ENCODE measurements at regions not wholly inside any gene's neighbourhood (a gene's known extent, or its start where the extent isn't known, plus 50 kb on each side); places are given as distances from the start of the nearest gene placed in this dataset.
"Not testable (repeated sequence)": the region's sequence is repeated elsewhere in the genome, so short reads cannot be mapped to it uniquely, and the experiment has no call there.

GRCh38 chr2:111596808-111597705, 286.9 kb downstream of the ANAPC1 start:
- DNase-seq, result not testable (repeated sequence)

GRCh38 chr2:111598944-111599343, 285.0 kb downstream of the ANAPC1 start:
- DNase-seq, result not testable (repeated sequence)

GRCh38 chr2:111602259-111602658, 281.7 kb downstream of the ANAPC1 start:
- not testable (repeated sequence) for DNase-seq

- DNase-seq, result not testable (repeated sequence)
Observed at GRCh38 chr2:111605798-111606197, 278.2 kb downstream of the ANAPC1 start.

- not testable (repeated sequence) for DNase-seq
Observed at GRCh38 chr2:111606632-111607031, 277.4 kb downstream of the ANAPC1 start.

- not testable (repeated sequence) for DNase-seq
Observed at GRCh38 chr2:111609146-111609844, 274.7 kb downstream of the ANAPC1 start.

GRCh38 chr2:111610035-111610434, 274.0 kb downstream of the ANAPC1 start:
- not testable (repeated sequence) for DNase-seq

GRCh38 chr2:111616651-111617218, 267.3 kb downstream of the ANAPC1 start:
- DNase-seq, result no peak

- no peak for DNase-seq
Observed at GRCh38 chr2:111617299-111618225, 266.4 kb downstream of the ANAPC1 start.

GRCh38 chr2:111618226-111618977, 265.6 kb downstream of the ANAPC1 start:
- DNase-seq, result no peak

GRCh38 chr2:111618978-111619902, 264.8 kb downstream of the ANAPC1 start:
- DNase-seq, result no peak

GRCh38 chr2:111620281-111620680, 263.7 kb downstream of the ANAPC1 start:
- DNase-seq, result no peak

GRCh38 chr2:111622859-111623258, 261.1 kb downstream of the ANAPC1 start:
- DNase-seq, result no peak

GRCh38 chr2:111623380-111623779, 260.6 kb downstream of the ANAPC1 start:
- DNase-seq, result no peak

- no peak for DNase-seq
Observed at GRCh38 chr2:111624411-111625156, 259.4 kb downstream of the ANAPC1 start.

- not testable (repeated sequence) for DNase-seq
Observed at GRCh38 chr2:111625157-111625537, 258.8 kb downstream of the ANAPC1 start.

- DNase-seq, result no peak
Observed at GRCh38 chr2:111626037-111626864, 257.7 kb downstream of the ANAPC1 start.

GRCh38 chr2:111626865-111627163, 257.2 kb downstream of the ANAPC1 start:
- DNase-seq, result no peak

- no peak for DNase-seq
Observed at GRCh38 chr2:111627256-111627655, 256.7 kb downstream of the ANAPC1 start.
